OCI-LY1 (cell line): ENCODE measurements at regions not wholly inside any gene's neighbourhood (a gene's known extent, or its start where the extent isn't known, plus 50 kb on each side); places are given as distances from the start of the nearest gene placed in this dataset.

Experiments used
- H2AFZ ChIP-seq: fragments of 200-600 bp; sonication (generic), shearing (Covaris generic); 2 replicates; pipeline ENCODE4 v1.6.0; 2014; ENCODE audit warnings: antibody characterized with exemption, mild to moderate bottlenecking, low read length
- H3F3A ChIP-seq: fragments of 200-600 bp; sonication (generic), shearing (Covaris generic); 2 replicates; pipeline ENCODE4 v1.6.0; 2014; ENCODE audit warnings: mild to moderate bottlenecking, antibody characterized with exemption, low read length, moderate library complexity; ENCODE audit not compliant: insufficient read depth
- H3K27ac ChIP-seq: fragments of 200-600 bp; sonication (generic); 2 replicates; pipeline ENCODE4 v1.5.1; 2014; ENCODE audit warnings: low read length, mixed run types, mild to moderate bottlenecking, low read depth; ENCODE audit not compliant: poor library complexity, severe bottlenecking
- H3K27me3 ChIP-seq: fragments of 200-600 bp; sonication (generic); 2 replicates; pipeline ENCODE4 v1.6.0; 2014; ENCODE audit warnings: antibody characterized with exemption, mild to moderate bottlenecking, low read length, moderate library complexity; ENCODE audit not compliant: insufficient read depth
- H3K36me3 ChIP-seq: fragments of 200-600 bp; sonication (generic); 2 replicates; pipeline ENCODE4 v1.6.1; 2014; ENCODE audit warnings: mild to moderate bottlenecking, antibody characterized with exemption, low read length, moderate library complexity, mixed read lengths; ENCODE audit not compliant: insufficient read depth
- H3K4me1 ChIP-seq: fragments of 200-600 bp; sonication (generic); 2 replicates; pipeline ENCODE4 v1.5.1; 2014; ENCODE audit warnings: mild to moderate bottlenecking, low read length, moderate library complexity; ENCODE audit not compliant: insufficient read depth, severe bottlenecking
- H3K4me2 ChIP-seq: fragments of 200-600 bp; sonication (generic), shearing (Covaris generic); 2 replicates; pipeline ENCODE4 v1.6.1; 2014; ENCODE audit warnings: low read length
- H3K4me3 ChIP-seq: fragments of 200-600 bp; sonication (generic); 2 replicates; pipeline ENCODE4 v1.5.1; 2014; ENCODE audit warnings: low read length, low read depth, mild to moderate bottlenecking, mixed read lengths; ENCODE audit not compliant: poor library complexity, severe bottlenecking
- H3K79me2 ChIP-seq: fragments of 200-600 bp; shearing (Covaris generic); 2 replicates; pipeline ENCODE4 v1.6.1; 2016; ENCODE audit warnings: mixed run types, low read length, mixed read lengths; ENCODE audit not compliant: insufficient read depth
- H3K9ac ChIP-seq: fragments of 200-600 bp; sonication (generic), shearing (Covaris generic); 2 replicates; pipeline ENCODE4 v1.6.1; 2014; ENCODE audit warnings: mild to moderate bottlenecking, low read length, mixed read lengths
- H3K9me2 ChIP-seq: fragments of 200-600 bp; sonication (generic), shearing (Covaris generic); 2 replicates; pipeline ENCODE4 v1.6.1; 2014; ENCODE audit warnings: low read depth, mild to moderate bottlenecking, low read length, mixed read lengths
- H3K9me3 ChIP-seq: fragments of 200-600 bp; shearing (Covaris generic); 2 replicates; pipeline ENCODE4 v1.6.1; 2014; ENCODE audit warnings: low read length, mixed read lengths
- H4K20me1 ChIP-seq: fragments of 200-600 bp; sonication (generic), shearing (Covaris generic); 2 replicates; pipeline ENCODE4 v1.6.0; 2016; ENCODE audit warnings: mild to moderate bottlenecking, low read length; ENCODE audit not compliant: insufficient read depth
- EZH2 ChIP-seq: fragments of 200-600 bp; sonication (generic), shearing (Covaris generic); IDR thresholded peaks from 2 replicates; pipeline ENCODE4 v1.8.0; 2017; ENCODE audit warnings: borderline replicate concordance, mixed run types, mild to moderate bottlenecking, antibody characterized with exemption, low read length, moderate library complexity, mixed read lengths
- TF ChIP-seq, protein P1 (sequence below): fragments of 200-600 bp; sonication (generic), shearing (Covaris generic); IDR thresholded peaks from 2 replicates; pipeline ENCODE4 v1.5.1; 2017; ENCODE audit warnings: mild to moderate bottlenecking, antibody characterized with exemption, low read length, moderate library complexity, mixed read lengths

DNA sequence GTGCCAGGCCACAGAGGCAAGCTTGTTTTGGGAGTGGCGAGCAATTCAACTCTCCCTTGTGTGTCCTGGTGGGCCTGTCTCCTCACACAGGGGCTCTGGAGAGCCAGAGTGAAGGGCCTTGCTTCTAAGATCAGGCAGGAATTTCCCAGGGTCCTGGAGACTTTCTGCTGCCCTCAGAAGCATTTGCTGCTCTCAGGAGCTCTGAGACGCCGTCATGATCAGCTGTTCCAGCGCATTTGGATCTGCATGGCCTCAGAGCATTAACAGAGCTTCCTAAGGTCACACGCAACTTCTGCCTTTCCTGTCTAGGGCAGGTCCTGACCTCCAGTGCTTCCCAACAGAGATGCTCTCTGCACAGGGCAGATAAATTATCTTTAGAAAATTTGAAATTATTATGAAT, 52.2 kb upstream of the C10orf90 start:
- no peaks in the 10 kb centered on the region for H3K79me2 ChIP-seq
- no peaks in the 10 kb centered on the region for H3K4me1 ChIP-seq
- no peaks in the 10 kb centered on the region for H3K27me3 ChIP-seq
- H3K4me2 ChIP-seq, result no peak overlapping the region
- no peak overlapping the region for H2AFZ ChIP-seq
- H3K36me3 ChIP-seq, result no peaks in the 10 kb centered on the region
- H3K9ac ChIP-seq, result no peak overlapping the region
- H4K20me1 ChIP-seq, result no peaks in the 10 kb centered on the region
- H3K27ac ChIP-seq, result no peak overlapping the region
- no peak overlapping the region for H3K4me3 ChIP-seq
- H3K9me2 ChIP-seq, result no peaks in the 10 kb centered on the region
- H3K9me3 ChIP-seq, result no peaks in the 10 kb centered on the region
- H3F3A ChIP-seq, result no peaks in the 10 kb centered on the region
- TF ChIP-seq, protein P1, sequence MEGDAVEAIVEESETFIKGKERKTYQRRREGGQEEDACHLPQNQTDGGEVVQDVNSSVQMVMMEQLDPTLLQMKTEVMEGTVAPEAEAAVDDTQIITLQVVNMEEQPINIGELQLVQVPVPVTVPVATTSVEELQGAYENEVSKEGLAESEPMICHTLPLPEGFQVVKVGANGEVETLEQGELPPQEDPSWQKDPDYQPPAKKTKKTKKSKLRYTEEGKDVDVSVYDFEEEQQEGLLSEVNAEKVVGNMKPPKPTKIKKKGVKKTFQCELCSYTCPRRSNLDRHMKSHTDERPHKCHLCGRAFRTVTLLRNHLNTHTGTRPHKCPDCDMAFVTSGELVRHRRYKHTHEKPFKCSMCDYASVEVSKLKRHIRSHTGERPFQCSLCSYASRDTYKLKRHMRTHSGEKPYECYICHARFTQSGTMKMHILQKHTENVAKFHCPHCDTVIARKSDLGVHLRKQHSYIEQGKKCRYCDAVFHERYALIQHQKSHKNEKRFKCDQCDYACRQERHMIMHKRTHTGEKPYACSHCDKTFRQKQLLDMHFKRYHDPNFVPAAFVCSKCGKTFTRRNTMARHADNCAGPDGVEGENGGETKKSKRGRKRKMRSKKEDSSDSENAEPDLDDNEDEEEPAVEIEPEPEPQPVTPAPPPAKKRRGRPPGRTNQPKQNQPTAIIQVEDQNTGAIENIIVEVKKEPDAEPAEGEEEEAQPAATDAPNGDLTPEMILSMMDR, result no peak

DNA sequence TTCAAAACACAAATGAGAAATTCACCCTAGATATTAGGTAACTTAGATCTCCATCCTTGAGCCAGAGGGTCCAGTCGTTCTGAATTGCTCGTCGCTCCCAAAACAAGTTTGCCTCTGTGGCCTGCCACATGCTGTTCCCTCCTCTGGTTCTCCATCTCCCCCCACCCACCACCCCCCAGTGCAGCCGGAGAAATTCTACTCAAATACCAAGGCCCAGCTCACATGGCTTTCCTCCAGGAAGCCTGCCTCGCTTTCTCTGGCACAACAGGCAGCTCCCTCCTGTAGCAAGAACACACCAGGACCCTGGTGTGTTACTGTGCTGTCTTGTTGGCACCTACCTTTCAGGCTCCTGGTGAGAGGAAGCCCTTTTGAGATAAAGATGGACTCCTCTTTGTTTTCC, 52.7 kb upstream of the C10orf90 start:
- Histone ChIP-seq H3K4me1 (no peaks in the 10 kb centered on the region), H3K9ac (no peak overlapping the region), H3K9me2 (no peaks in the 10 kb centered on the region), H2AFZ (no peak overlapping the region), H3K79me2 (no peaks in the 10 kb centered on the region), H4K20me1 (no peaks in the 10 kb centered on the region), H3F3A (no peaks in the 10 kb centered on the region), H3K4me2 (no peak overlapping the region), H3K36me3 (no peaks in the 10 kb centered on the region), H3K27me3 (no peaks in the 10 kb centered on the region), H3K9me3 (no peaks in the 10 kb centered on the region), H3K4me3 (no peak overlapping the region), H3K27ac (no peak overlapping the region)
- TF ChIP-seq EZH2, result no peak
- TF ChIP-seq, protein P1, result no peak

DNA sequence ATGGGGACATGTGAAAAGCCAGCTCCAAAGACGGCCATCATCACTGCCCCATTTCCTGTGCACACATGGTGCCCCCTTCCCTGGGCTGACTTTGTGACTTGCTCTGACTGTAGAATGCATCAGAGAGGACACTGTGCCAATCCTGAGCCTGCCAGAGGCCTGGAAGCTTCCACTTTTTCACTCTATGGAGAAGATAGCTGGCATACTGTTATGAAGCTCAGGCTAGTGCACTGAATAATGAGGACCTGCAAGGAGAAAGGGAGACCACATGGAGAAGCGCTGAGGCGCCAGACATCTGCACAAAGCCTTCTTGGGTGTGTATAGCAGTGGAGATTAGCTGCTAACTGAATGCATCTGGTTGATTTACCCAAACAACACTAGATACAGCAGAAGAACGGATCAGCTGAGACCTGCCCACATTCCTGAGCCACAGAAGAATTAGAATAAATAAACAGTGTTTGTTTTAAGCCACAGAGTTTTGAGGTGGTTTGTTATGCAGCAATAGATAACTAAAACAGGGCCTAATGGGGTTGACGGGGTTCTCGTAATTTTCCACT, 58.9 kb upstream of the C10orf90 start:
- H3K4me3 ChIP-seq, result no peak overlapping the region
- no peak overlapping the region for H3K9ac ChIP-seq
- no peaks in the 10 kb centered on the region for H3K9me2 ChIP-seq
- no peaks in the 10 kb centered on the region for H3K79me2 ChIP-seq
- H3K36me3 ChIP-seq, result no peaks in the 10 kb centered on the region
- no peak overlapping the region for H3K27ac ChIP-seq
- no peaks in the 10 kb centered on the region for H4K20me1 ChIP-seq
- no peak for TF ChIP-seq EZH2
- TF ChIP-seq, protein P1, result no peak
- no peaks in the 10 kb centered on the region for H3K27me3 ChIP-seq
- H3K4me1 ChIP-seq, result no peaks in the 10 kb centered on the region
- H3K4me2 ChIP-seq, result no peak overlapping the region
- H3F3A ChIP-seq, result no peaks in the 10 kb centered on the region
- no peak overlapping the region for H2AFZ ChIP-seq
- no peaks in the 10 kb centered on the region for H3K9me3 ChIP-seq
